ENCODE measurements at regions not wholly inside any gene's neighbourhood (a gene's known extent, or its start where the extent isn't known, plus 50 kb on each side); places are given as distances from the start of the nearest gene placed in this dataset.

DNA sequence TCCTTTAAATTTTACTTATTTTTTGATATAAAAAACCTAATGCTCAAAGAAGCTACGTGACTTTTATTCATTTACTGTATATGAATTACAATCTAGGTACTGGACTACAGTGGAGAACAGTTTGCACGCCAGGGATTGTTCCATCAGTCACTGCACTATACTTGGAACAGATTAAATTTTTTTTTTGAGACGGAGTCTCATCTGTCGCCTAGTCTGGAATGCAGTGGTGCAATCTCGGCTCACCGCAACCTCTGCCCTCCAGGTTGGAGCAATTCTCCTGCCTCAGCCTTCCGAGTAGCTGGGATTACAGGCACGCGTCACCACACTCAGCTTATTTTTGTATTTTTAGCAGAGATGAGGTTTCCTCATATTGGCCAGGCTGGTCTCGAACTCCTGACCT, 330.0 kb upstream of the SLC14A2 start:
- TF ChIP-seq EZH2 (IDR thresholded peaks at IDR 0.05; ENCODE audit: insufficient read depth, low read length), result no peak
- TF ChIP-seq, protein P1, sequence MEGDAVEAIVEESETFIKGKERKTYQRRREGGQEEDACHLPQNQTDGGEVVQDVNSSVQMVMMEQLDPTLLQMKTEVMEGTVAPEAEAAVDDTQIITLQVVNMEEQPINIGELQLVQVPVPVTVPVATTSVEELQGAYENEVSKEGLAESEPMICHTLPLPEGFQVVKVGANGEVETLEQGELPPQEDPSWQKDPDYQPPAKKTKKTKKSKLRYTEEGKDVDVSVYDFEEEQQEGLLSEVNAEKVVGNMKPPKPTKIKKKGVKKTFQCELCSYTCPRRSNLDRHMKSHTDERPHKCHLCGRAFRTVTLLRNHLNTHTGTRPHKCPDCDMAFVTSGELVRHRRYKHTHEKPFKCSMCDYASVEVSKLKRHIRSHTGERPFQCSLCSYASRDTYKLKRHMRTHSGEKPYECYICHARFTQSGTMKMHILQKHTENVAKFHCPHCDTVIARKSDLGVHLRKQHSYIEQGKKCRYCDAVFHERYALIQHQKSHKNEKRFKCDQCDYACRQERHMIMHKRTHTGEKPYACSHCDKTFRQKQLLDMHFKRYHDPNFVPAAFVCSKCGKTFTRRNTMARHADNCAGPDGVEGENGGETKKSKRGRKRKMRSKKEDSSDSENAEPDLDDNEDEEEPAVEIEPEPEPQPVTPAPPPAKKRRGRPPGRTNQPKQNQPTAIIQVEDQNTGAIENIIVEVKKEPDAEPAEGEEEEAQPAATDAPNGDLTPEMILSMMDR (IDR thresholded peaks at IDR 0.05; ENCODE audit: insufficient read depth, low read depth, low read length), result no peak

Data from astrocyte (in vitro differentiated cells and primary cell).